ENCODE measurements at regions not wholly inside any gene's neighbourhood (a gene's known extent, or its start where the extent isn't known, plus 50 kb on each side); places are given as distances from the start of the nearest gene placed in this dataset.

DNA sequence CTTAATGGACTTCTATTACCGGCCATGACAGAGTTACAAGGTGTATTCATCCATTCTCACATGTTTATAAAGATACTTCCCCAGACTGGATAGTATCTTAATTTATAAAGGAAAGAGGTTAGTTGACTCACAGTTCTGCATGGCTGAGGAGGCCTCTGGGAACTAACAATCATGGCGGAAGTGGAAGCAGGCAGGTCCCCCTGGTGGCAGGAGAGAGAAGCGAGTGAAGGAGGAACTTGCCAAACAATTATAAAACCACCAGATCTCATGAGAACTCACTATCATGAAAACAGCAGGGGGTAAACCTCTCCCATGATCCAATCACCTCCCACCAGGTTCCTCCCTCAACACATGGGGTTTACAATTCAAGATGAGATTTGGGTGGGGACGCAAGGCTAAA, 170.0 kb upstream of the PDGFD start:
- no peaks in the 10 kb centered on the region for H4K20me1 ChIP-seq (replicated peaks; ENCODE audit: control insufficient read depth, insufficient read depth, low read length)
- no peak overlapping the region for H3K9ac ChIP-seq (ENCODE audit: insufficient read depth in 1 of 2, low read depth in 2 of 2, low read length in 2 of 2)
- BruUV-seq (replicated peaks) = no TSS peak
- no peaks in the 10 kb centered on the region; the same call in 1 of the 2 replicates for H3K9me3 ChIP-seq (replicated peaks; ENCODE audit: control insufficient read depth, insufficient read depth, low read depth, low read length)
- TF ChIP-seq PTBP1 (IDR thresholded peaks at IDR 0.05; ENCODE audit: low read depth, low read length) (no peak), TAF1 (IDR thresholded peaks at IDR 0.05; ENCODE audit: control insufficient read depth, extremely low read depth, insufficient read depth, low read length, severe bottlenecking) (no peak), ZBTB17 (CRISPR knock-in tag; IDR thresholded peaks at IDR 0.05) (no peak), NFE2L1 (tag; IDR thresholded peaks at IDR 0.05; ENCODE audit: borderline replicate concordance, low read depth) (no peak), HCFC1 (IDR thresholded peaks at IDR 0.05; ENCODE audit: low read depth, low read length) (no peak)
- TF ChIP-seq, protein P1, sequence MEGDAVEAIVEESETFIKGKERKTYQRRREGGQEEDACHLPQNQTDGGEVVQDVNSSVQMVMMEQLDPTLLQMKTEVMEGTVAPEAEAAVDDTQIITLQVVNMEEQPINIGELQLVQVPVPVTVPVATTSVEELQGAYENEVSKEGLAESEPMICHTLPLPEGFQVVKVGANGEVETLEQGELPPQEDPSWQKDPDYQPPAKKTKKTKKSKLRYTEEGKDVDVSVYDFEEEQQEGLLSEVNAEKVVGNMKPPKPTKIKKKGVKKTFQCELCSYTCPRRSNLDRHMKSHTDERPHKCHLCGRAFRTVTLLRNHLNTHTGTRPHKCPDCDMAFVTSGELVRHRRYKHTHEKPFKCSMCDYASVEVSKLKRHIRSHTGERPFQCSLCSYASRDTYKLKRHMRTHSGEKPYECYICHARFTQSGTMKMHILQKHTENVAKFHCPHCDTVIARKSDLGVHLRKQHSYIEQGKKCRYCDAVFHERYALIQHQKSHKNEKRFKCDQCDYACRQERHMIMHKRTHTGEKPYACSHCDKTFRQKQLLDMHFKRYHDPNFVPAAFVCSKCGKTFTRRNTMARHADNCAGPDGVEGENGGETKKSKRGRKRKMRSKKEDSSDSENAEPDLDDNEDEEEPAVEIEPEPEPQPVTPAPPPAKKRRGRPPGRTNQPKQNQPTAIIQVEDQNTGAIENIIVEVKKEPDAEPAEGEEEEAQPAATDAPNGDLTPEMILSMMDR (IDR thresholded peaks at IDR 0.05 in 2 of 3, conservative IDR thresholded peaks at IDR 0.05 in 1 of 3; ENCODE audit: insufficient read depth in 2 of 3, low read depth in 1 of 3, low read length in 3 of 3) = 0 out of 6 replicates have a peak, but pooled peaks of 1 of the 3 experiments have one; percentile 17
- intact Hi-C loops (cut with micrococcal nuclease) = no loop called here
- H3K27me3 ChIP-seq (ENCODE audit: control insufficient read depth in 2 of 2, insufficient read depth in 2 of 2, low read length in 2 of 2) = no peaks in the 10 kb centered on the region
- POLR2A ChIA-PET = no interaction called here
- no peaks in the 10 kb centered on the region for H3K79me2 ChIP-seq (ENCODE audit: control insufficient read depth, insufficient read depth, low read length)
- peak in 1 of 4 experiments; percentile 4 for DNase-seq (ENCODE audit: extremely low read depth in 1 of 4, low spot score in 3 of 4)
- CTCF ChIA-PET (ENCODE audit: low intra/inter-chr PET ratio) = no interaction called here
- H3K4me1 ChIP-seq (replicated peaks in 1 of 2; ENCODE audit: control insufficient read depth in 2 of 2, insufficient read depth in 2 of 2, low read length in 2 of 2) = no peaks in the 10 kb centered on the region
- 3% methylated on average over 4 of the region's 4 CpGs for WGBS (ENCODE audit: insufficient coverage, low coverage, missing lambda C conversion rate)
- no peak overlapping the region for H3K4me3 ChIP-seq
- no peak for ATAC-seq
- no peaks in the 10 kb centered on the region for H3K9me1 ChIP-seq (ENCODE audit: control insufficient read depth, insufficient read depth, low read length)
- no peak overlapping the region for H3K4me2 ChIP-seq (ENCODE audit: insufficient read depth, low read length)
- in situ Hi-C loops (cut with MboI) = no loop called here
- H3K36me3 ChIP-seq (ENCODE audit: control insufficient read depth, insufficient read depth, low read length) = no peaks in the 10 kb centered on the region
- no peak overlapping the region for H3K27ac ChIP-seq (ENCODE audit: extremely low read depth, low read depth, low read length)
- no peak for FAIRE-seq
- H2AFZ ChIP-seq (ENCODE audit: low read depth, low read length) = no peak overlapping the region

Data from K562 (cell line).